RWPE2 (cell line): ENCODE measurements at regions not wholly inside any gene's neighbourhood (a gene's known extent, or its start where the extent isn't known, plus 50 kb on each side); places are given as distances from the start of the nearest gene placed in this dataset.
"Not testable (repeated sequence)": the region's sequence is repeated elsewhere in the genome, so short reads cannot be mapped to it uniquely, and the experiment has no call there.

ENCODE experiments used
- ATAC-seq: fragments of 200-7000 bp; cut with Tn5 transposase; 3 replicates; pipeline ENCODE4 v1.9.1; 2021; ENCODE audit warnings: low read depth
- DNase-seq: peaks from one replicate; pipeline ENCODE4 v3.0.0-alpha.2; 2020; ENCODE audit warnings: low spot score
- H3K27ac ChIP-seq: fragments of 450-650 bp; 2 replicates; pipeline ENCODE4 v1.5.1; 2017; ENCODE audit warnings: mild to moderate bottlenecking; ENCODE audit not compliant: poor library complexity, severe bottlenecking
- H3K27me3 ChIP-seq: fragments of 250-450 bp; sonication (Bioruptor Pico); 2 replicates; pipeline ENCODE4 v1.5.1; 2021; ENCODE audit warnings: mild to moderate bottlenecking, moderate library complexity; ENCODE audit not compliant: insufficient read depth, poor library complexity, severe bottlenecking
- H3K36me3 ChIP-seq: fragments of 250-450 bp; sonication (Bioruptor Pico); 2 replicates; pipeline ENCODE4 v1.5.1; 2020; ENCODE audit warnings: low read depth, mild to moderate bottlenecking, moderate library complexity
- H3K4me1 ChIP-seq: fragments of 250-450 bp; sonication (Bioruptor Pico); 2 replicates; pipeline ENCODE4 v1.5.1; 2021; ENCODE audit warnings: mild to moderate bottlenecking, moderate library complexity; ENCODE audit not compliant: insufficient read depth, poor library complexity, severe bottlenecking
- H3K4me3 ChIP-seq: fragments of 250-450 bp; sonication (Bioruptor Pico); 2 replicates; pipeline ENCODE4 v1.5.1; 2021; ENCODE audit warnings: mild to moderate bottlenecking, moderate library complexity; ENCODE audit not compliant: severe bottlenecking
- H3K9me3 ChIP-seq: fragments of 250-450 bp; sonication (Bioruptor Pico); 2 replicates; pipeline ENCODE4 v1.5.1; 2021; ENCODE audit warnings: mild to moderate bottlenecking, moderate library complexity; ENCODE audit not compliant: severe bottlenecking
- TF ChIP-seq, protein P1 (sequence below): fragments of 450-650 bp; IDR thresholded peaks from one replicate; pipeline ENCODE4 v1.5.1; 2017; ENCODE audit warnings: mild to moderate bottlenecking, moderate library complexity; ENCODE audit not compliant: poor library complexity, severe bottlenecking

DNA sequence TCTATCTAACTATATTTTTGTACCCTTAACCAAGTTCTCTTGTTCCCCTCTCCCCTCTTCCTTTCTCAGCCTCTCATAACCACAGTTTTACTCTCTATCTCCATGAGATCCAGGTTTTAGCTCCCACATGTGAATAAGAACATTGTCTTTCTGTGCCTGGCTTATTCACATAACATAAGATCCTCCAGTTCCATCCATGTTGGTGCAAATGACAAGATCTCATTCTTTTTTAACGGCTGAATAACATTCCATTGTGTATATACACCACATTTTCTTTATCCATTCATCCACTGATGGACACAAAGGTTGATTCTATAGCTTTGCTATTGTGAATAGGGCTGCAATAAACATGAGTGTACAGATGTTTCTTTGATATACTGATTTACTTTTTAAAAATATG is 83.9 kb upstream of the TMEM178A start:
- ATAC-seq (no peak), DNase-seq (no peak)
- H3K4me3 ChIP-seq, result no peak overlapping the region
- no peak overlapping the region for H3K27ac ChIP-seq
- no peaks in the 10 kb centered on the region for H3K4me1 ChIP-seq
- no peaks in the 10 kb centered on the region for H3K27me3 ChIP-seq
- no peaks in the 10 kb centered on the region for H3K9me3 ChIP-seq
- no peaks in the 10 kb centered on the region for H3K36me3 ChIP-seq
- TF ChIP-seq, protein P1, sequence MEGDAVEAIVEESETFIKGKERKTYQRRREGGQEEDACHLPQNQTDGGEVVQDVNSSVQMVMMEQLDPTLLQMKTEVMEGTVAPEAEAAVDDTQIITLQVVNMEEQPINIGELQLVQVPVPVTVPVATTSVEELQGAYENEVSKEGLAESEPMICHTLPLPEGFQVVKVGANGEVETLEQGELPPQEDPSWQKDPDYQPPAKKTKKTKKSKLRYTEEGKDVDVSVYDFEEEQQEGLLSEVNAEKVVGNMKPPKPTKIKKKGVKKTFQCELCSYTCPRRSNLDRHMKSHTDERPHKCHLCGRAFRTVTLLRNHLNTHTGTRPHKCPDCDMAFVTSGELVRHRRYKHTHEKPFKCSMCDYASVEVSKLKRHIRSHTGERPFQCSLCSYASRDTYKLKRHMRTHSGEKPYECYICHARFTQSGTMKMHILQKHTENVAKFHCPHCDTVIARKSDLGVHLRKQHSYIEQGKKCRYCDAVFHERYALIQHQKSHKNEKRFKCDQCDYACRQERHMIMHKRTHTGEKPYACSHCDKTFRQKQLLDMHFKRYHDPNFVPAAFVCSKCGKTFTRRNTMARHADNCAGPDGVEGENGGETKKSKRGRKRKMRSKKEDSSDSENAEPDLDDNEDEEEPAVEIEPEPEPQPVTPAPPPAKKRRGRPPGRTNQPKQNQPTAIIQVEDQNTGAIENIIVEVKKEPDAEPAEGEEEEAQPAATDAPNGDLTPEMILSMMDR, result no peak

DNA sequence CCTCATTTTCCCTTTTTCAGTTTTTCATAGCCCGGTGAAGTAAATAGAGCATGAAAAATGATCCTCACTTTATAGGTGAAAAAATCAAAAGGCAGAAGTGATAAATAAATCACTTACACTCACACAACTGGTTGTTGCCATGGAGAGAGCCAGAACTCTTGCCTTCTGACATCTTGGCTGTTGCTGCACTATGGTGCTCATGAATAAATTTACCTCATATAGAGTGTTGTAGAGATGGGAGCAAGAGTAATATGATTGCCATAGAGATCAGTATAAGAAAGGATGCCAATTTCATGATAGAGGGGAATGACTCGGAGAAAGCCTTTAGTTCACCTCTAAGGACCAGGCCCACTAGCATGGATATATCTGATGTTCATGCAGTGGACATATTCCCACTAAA is 82.5 kb upstream of the TMEM178A start:
- DNase-seq, result no peak
- Histone ChIP-seq H3K4me3 (no peak overlapping the region), H3K27me3 (no peaks in the 10 kb centered on the region), H3K9me3 (no peaks in the 10 kb centered on the region), H3K36me3 (no peaks in the 10 kb centered on the region), H3K27ac (no peak overlapping the region), H3K4me1 (no peaks in the 10 kb centered on the region)
- ATAC-seq, result no peak
- TF ChIP-seq, protein P1, result no peak

DNA sequence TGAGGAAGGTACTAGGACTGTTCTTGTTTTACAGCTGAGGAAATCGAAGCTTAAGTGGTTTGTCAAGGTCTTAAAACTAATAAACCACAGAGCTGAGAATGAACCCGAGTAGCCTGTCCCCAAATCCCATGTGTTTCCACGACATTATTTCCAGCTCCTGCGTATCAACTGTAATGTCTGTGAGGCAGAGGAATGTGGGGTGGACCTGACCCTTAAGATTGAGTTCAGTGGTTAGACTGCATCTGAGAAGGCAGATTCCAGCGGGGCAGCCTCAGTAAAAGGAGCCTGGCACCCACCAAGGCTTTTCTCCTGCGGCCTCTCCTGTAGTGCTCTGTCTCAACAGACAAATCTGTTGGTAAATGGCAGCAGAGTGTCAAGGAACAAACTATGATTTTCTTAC is 81.9 kb upstream of the TMEM178A start:
- ATAC-seq (no peak), DNase-seq (no peak)
- Histone ChIP-seq H3K36me3 (no peaks in the 10 kb centered on the region), H3K9me3 (no peaks in the 10 kb centered on the region), H3K27me3 (no peaks in the 10 kb centered on the region), H3K27ac (no peak overlapping the region), H3K4me1 (no peaks in the 10 kb centered on the region), H3K4me3 (no peak overlapping the region)
- TF ChIP-seq, protein P1, result no peak

DNA sequence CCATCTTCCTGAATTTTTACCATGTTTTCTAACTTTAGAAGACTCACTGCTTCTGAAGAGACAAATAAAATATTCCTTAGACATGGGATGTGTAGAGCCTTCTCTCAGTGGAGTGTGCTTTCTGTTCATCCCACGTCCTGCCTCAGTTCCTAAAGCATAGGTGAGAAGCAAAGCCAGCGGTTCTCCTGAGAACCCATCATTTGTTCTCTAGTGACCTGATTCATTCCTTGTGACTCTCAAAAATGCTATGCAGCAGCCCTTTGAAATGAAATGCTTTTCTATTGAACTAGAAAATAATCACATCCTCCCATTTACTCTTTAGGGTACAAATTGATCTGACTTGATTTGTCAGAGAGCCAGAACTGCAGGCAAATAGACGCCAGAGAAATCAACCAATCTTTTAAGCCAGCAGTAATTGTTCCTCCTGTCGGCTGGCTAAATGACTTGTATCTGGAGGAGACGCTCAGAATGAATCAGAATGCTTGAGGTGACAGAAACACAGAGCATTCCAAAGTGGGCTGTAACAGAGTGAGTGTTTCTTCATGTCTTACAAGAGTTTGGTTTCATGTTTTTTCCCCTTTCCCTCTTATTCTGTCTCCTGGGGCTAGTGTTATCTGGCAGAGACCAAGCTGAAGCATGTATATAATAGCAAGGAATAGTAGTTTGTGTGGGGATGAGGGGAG is 81.3 kb upstream of the TMEM178A start:
- no peaks in the 10 kb centered on the region for H3K4me1 ChIP-seq
- H3K27ac ChIP-seq, result no peak overlapping the region
- ATAC-seq (peak; percentile 56; the same call in 2 of the 3 replicates), DNase-seq (no peak)
- H3K27me3 ChIP-seq, result no peaks in the 10 kb centered on the region
- no peak overlapping the region for H3K4me3 ChIP-seq
- TF ChIP-seq, protein P1, result no peak
- no peaks in the 10 kb centered on the region for H3K9me3 ChIP-seq
- no peaks in the 10 kb centered on the region for H3K36me3 ChIP-seq

DNA sequence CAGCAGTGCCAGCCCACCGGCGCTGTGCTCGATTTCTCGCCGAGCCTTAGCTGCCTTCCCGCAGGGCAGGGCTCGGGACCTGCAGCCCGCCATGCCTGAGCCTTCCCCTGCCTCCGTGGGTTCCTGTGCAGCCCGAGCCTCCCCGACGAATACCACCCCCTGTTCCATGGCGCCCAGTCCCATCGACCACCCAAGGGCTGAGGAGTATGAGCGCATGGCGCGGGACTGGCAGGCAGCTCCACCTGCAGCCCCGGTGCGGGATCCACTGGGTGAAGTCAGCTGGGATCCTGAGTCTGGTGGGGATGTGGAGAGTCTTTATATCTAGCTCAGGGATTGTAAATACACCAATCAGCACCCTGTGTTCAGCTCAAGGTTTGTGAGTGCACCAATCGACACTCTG is 80.2 kb upstream of the TMEM178A start:
- not testable (repeated sequence) for H3K4me1 ChIP-seq, DNase-seq, ATAC-seq, H3K27ac ChIP-seq, H3K9me3 ChIP-seq, H3K4me3 ChIP-seq, H3K36me3 ChIP-seq, H3K27me3 ChIP-seq
